ENCODE measurements at regions not wholly inside any gene's neighbourhood (a gene's known extent, or its start where the extent isn't known, plus 50 kb on each side); places are given as distances from the start of the nearest gene placed in this dataset.

DNA sequence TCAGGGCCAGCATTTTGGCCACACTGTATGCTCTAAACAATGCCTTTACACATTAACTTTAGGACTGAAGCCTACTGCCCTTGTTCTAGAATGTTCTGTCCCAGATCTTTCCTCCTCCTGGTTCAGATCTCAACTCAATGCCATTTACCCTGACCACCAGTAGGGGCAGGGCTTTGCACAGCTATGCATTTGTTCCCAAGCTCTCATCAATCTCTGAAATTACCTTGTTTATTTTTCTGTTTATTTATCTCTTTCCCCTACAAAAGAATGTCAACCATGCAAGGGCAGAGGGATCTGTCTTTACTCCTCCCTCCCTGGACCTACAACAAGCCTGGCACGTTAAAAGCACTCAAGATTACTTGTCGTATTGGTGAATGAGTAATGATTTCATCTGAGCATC, 612.9 kb downstream of the BNC2 start:
- TF ChIP-seq, protein P1, sequence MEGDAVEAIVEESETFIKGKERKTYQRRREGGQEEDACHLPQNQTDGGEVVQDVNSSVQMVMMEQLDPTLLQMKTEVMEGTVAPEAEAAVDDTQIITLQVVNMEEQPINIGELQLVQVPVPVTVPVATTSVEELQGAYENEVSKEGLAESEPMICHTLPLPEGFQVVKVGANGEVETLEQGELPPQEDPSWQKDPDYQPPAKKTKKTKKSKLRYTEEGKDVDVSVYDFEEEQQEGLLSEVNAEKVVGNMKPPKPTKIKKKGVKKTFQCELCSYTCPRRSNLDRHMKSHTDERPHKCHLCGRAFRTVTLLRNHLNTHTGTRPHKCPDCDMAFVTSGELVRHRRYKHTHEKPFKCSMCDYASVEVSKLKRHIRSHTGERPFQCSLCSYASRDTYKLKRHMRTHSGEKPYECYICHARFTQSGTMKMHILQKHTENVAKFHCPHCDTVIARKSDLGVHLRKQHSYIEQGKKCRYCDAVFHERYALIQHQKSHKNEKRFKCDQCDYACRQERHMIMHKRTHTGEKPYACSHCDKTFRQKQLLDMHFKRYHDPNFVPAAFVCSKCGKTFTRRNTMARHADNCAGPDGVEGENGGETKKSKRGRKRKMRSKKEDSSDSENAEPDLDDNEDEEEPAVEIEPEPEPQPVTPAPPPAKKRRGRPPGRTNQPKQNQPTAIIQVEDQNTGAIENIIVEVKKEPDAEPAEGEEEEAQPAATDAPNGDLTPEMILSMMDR (IDR thresholded peaks at IDR 0.05; ENCODE audit: extremely low read depth, missing control alignments), result no peak
- no peak for DNase-seq (ENCODE audit: low spot score)

GRCh38 chr9:16258191-16258590, 612.3 kb downstream of the BNC2 start:
- no peak for DNase-seq (ENCODE audit: low spot score)
- TF ChIP-seq, protein P1 (IDR thresholded peaks at IDR 0.05; ENCODE audit: extremely low read depth, missing control alignments), result no peak

- DNase-seq (ENCODE audit: low spot score), result peak; percentile 15
- TF ChIP-seq, protein P1 (IDR thresholded peaks at IDR 0.05; ENCODE audit: extremely low read depth, missing control alignments), result no peak
Observed at GRCh38 chr9:16258708-16259107, 611.8 kb downstream of the BNC2 start.

DNA sequence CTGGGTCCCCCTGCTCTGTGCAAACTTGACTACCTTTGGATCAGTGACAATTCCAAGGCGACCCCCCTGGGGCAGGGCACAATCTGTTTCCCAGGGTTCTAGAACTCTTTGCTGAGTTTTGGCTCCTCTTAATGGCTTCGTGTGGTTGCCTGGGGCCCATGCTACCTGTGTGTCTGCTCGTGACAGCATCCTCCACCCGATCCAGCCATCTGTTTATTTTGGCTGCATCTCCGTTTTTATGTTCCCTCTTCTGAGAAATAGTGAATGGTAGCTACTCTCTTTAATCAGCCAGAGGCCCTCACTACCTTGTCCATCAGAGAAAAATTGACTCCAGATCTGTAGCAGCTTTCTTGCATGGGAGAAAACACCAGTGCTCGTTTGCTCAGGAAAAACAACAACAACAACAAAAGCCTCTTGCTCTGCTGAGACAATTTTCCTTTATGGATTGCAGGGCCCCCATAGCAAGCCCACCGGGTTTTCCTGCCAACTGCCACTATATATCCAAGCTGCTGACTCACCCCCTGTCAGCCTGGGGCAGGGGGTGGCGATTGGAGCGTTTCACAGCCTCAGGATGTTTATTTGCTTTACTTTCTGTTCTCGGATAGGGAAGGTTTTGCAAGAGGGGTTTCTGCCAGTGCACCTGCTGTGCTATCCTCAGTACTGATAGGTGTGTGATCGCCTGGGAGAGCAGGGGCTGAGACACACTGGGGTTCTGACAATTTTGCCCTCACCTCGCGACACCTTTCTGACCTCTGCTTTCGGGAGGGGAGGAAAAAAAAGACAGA, 607.8 kb downstream of the BNC2 start:
- TF ChIP-seq, protein P1 (IDR thresholded peaks at IDR 0.05; ENCODE audit: extremely low read depth, missing control alignments), result no peak
- DNase-seq (ENCODE audit: low spot score), result no peak

DNA sequence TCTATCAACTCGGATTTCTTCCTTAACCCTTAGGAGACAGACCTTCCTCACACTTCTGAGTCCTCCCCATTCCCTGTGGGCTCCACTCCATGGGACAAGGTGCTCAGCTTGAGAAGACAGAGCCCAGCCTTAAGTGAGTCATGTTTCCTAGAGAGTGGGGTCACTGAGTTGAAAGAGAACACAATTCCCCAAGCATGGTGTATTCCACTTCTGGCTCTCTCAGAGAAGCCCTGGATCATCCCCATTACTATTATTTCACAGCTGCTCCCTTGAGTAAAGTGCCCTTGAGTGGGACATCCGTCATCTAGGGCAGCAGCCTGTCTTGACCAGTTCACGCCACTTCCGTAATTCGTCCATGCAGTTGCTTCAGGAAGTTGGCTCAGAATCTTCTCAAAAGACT, 604.8 kb downstream of the BNC2 start:
- DNase-seq (ENCODE audit: low spot score), result no peak
- TF ChIP-seq, protein P1 (IDR thresholded peaks at IDR 0.05; ENCODE audit: extremely low read depth, missing control alignments), result no peak

GRCh38 chr9:16266648-16267276, 603.7 kb downstream of the BNC2 start:
- DNase-seq (ENCODE audit: low spot score), result no peak
- TF ChIP-seq, protein P1 (IDR thresholded peaks at IDR 0.05; ENCODE audit: extremely low read depth, missing control alignments), result peak; percentile 20

GRCh38 chr9:16267281-16268066, 603.0 kb downstream of the BNC2 start:
- no peak for DNase-seq (ENCODE audit: low spot score)
- TF ChIP-seq, protein P1 (IDR thresholded peaks at IDR 0.05; ENCODE audit: extremely low read depth, missing control alignments), result no peak

Data from GM20000 (cell line).